Adrenal gland (tissue), 9 donors: ENCODE measurements at regions not wholly inside any gene's neighbourhood (a gene's known extent, or its start where the extent isn't known, plus 50 kb on each side); places are given as distances from the start of the nearest gene placed in this dataset.
"Not testable (repeated sequence)": the region's sequence is repeated elsewhere in the genome, so short reads cannot be mapped to it uniquely, and the experiment has no call there.

Source experiments
- DNase-seq, 7 donors: peaks; one replicate each; pipeline ENCODE4 v3.0.0-alpha.2; 2019 to 2020
- H3K27ac ChIP-seq, 5 donors: fragments of 200-600 bp; sonication (generic) in 4 of 5; 1 replicate in 3 of 5; 2 replicates in 2 of 5; pipeline versions ENCODE4 v1.5.1 to v1.8.0; 2016 to 2020; ENCODE audit warnings: mild to moderate bottlenecking in 1 of 5
- H3K27me3 ChIP-seq: fragments of 200-600 bp; 2 replicates; pipeline ENCODE4 v1.8.0; 2021
- H3K36me3 ChIP-seq, 2 donors: fragments of 200-600 bp; replicated peaks in 1 of 2; 1 replicate in 1 of 2; 2 replicates in 1 of 2; pipeline versions ENCODE4 v1.5.1 to v1.8.0; 2018 to 2022
- H3K4me1 ChIP-seq, 2 donors: fragments of 200-600 bp; replicated peaks in 1 of 2; 1 replicate in 1 of 2; 2 replicates in 1 of 2; pipeline versions ENCODE4 v1.5.1 to v1.8.0; 2018 to 2021
- H3K4me3 ChIP-seq, 4 donors: fragments of 200-600 bp; sonication (generic) in 3 of 4; one replicate each; pipeline ENCODE4 v1.5.1; 2016 to 2018
- H3K9me3 ChIP-seq, 3 donors: fragments of 200-600 bp; sonication (generic) in 1 of 3; replicated peaks in 1 of 3; 1 replicate in 2 of 3; 2 replicates in 1 of 3; pipeline versions ENCODE4 v1.5.1 to v1.8.0; 2016 to 2021
- CTCF ChIP-seq, 6 experiments: fragments of 450-650 bp in 4 of 6; fragments of 200-600 bp in 2 of 6; sonication (generic) in 1 of 6; IDR thresholded peaks; 1 replicate in 5 of 6; 2 replicates in 1 of 6; pipeline versions ENCODE4 v1.5.1 to v1.8.0; 2016 to 2021; ENCODE audit warnings: antibody characterized with exemption in 6 of 6, mild to moderate bottlenecking in 2 of 6, moderate library complexity in 1 of 6
- POLR2A ChIP-seq, 2 donors: fragments of 450-650 bp; IDR thresholded peaks; one replicate each; pipeline ENCODE4 v1.6.1; 2017; ENCODE audit warnings: antibody characterized with exemption in 2 of 2, mild to moderate bottlenecking in 2 of 2, moderate library complexity in 1 of 2
- WGBS, 4 donors: extraction: QIAGEN DNeasy Blood & Tissue Kit in 2 of 4; methylation state at CpG; one replicate each; pipeline versions ENCODE4 v1.1.5 to v1.1.7; 2013 to 2017; 5-methylcytosine and 5-hydroxymethylcytosine counted together
- intact Hi-C, 2 donors: fragments of 100-400 bp; cut with DNase I; formaldehyde crosslinking; loops; one replicate each; pipeline versions ENCODE4 v1.14.1 to v1.15.0; 2022 to 2023
- donor health status: healthy with polysubstance abuse.
- donor health status: Bipolar disorder and iron deficiency.
- donor health status: DM: yes; HTN: yes; CAD: no.
- donor health status: DM: no; HTN: no; CAD: no.
- donor health status: DM: no; HTN: no; CAD: no.

- Histone ChIP-seq H3K4me3 (no peak overlapping the region), H3K4me1 (no peaks in the 10 kb centered on the region), H3K27ac (no peak overlapping the region), H3K27me3 (no peaks in the 10 kb centered on the region), H3K36me3 (no peaks in the 10 kb centered on the region), H3K9me3 (no peaks in the 10 kb centered on the region)
- no peak for TF ChIP-seq CTCF (IDR thresholded peaks at IDR 0.05)
- no peak for TF ChIP-seq POLR2A (IDR thresholded peaks at IDR 0.05)
- no peak for DNase-seq
- intact Hi-C loops: no loop called here
These were observed 81.3 kb upstream of the DLGAP1 start for GRCh38 chr18:4536447-4536846.

GRCh38 chr18:4528405-4528804 is 73.3 kb upstream of the DLGAP1 start:
- no peaks in the 10 kb centered on the region for H3K9me3 ChIP-seq

GRCh38 chr18:4527826-4528225 is 72.7 kb upstream of the DLGAP1 start:
- H3K4me1 ChIP-seq, DNase-seq, H3K4me3 ChIP-seq, H3K27ac ChIP-seq, H3K27me3 ChIP-seq, intact Hi-C loops, H3K36me3 ChIP-seq, H3K9me3 ChIP-seq: not testable (repeated sequence)
- whole genome bisulfite sequencing, 4 donors: 41 to 55% (median 48%) methylated on average over 10 of the region's 10 CpGs

More at GRCh38 chr18:4528405-4528804, 73.3 kb upstream of the DLGAP1 start:
- DNase-seq: no peak
- TF ChIP-seq CTCF (IDR thresholded peaks at IDR 0.05): no peak
- TF ChIP-seq POLR2A (IDR thresholded peaks at IDR 0.05): no peak
- H3K4me3 ChIP-seq: no peak overlapping the region
- H3K27me3 ChIP-seq: no peaks in the 10 kb centered on the region
- H3K4me1 ChIP-seq: no peaks in the 10 kb centered on the region
- no peak overlapping the region for H3K27ac ChIP-seq
- no peaks in the 10 kb centered on the region for H3K36me3 ChIP-seq
- intact Hi-C loops: no loop called here

- WGBS, 4 donors: 64 to 71% (median 67%) methylated on average over 4 of the region's 4 CpGs
- H3K9me3 ChIP-seq: no peaks in the 10 kb centered on the region
- intact Hi-C loops: no loop called here
- H3K36me3 ChIP-seq: no peaks in the 10 kb centered on the region
- no peaks in the 10 kb centered on the region for H3K4me1 ChIP-seq
- DNase-seq: no peak
- TF ChIP-seq CTCF (IDR thresholded peaks at IDR 0.05) (no peak), POLR2A (IDR thresholded peaks at IDR 0.05) (no peak)
- H3K4me3 ChIP-seq: no peak overlapping the region
- H3K27ac ChIP-seq: no peak overlapping the region
- no peaks in the 10 kb centered on the region for H3K27me3 ChIP-seq
These were observed 69.0 kb upstream of the DLGAP1 start for GRCh38 chr18:4524096-4524495.

- Histone ChIP-seq H3K4me1 (no peaks in the 10 kb centered on the region), H3K9me3 (no peaks in the 10 kb centered on the region), H3K36me3 (no peaks in the 10 kb centered on the region), H3K27me3 (no peaks in the 10 kb centered on the region), H3K27ac (no peak overlapping the region), H3K4me3 (no peak overlapping the region)
- DNase-seq: no peak
- intact Hi-C loops: no loop called here
- 84 to 87% (median 86%) methylated on average over 6 of the region's 6 CpGs for WGBS, 4 donors
- no peak for TF ChIP-seq POLR2A (IDR thresholded peaks at IDR 0.05)
- TF ChIP-seq CTCF (IDR thresholded peaks at IDR 0.05): no peak
These were observed 56.1 kb upstream of the DLGAP1 start for GRCh38 chr18:4511166-4511565.
